ENCODE measurements at regions not wholly inside any gene's neighbourhood (a gene's known extent, or its start where the extent isn't known, plus 50 kb on each side); places are given as distances from the start of the nearest gene placed in this dataset.

GRCh38 chr1:55894521-55894920 lies 679.4 kb upstream of the USP24 start:
- Mint-ChIP-seq H3K27ac (no peak overlapping the region), H3K4me1 (ENCODE audit: low read depth in 2 of 2) (no peaks in the 10 kb centered on the region), H3K36me3 (ENCODE audit: insufficient read depth) (peaks cover 5% of the 10 kb centered on the region), H3K9me3 (peaks cover 5 to 19% of the 10 kb centered on the region in 2 donors), H3K27me3 (peaks cover 0 to 16% of the 10 kb centered on the region in 2 donors), H3K4me3 (no peak overlapping the region)
- ATAC-seq (replicated peaks), result no peak
- DNase-seq, result no peak

- H3K9me3 Mint-ChIP-seq, result peaks cover 5 to 19% of the 10 kb centered on the region in 2 donors
- H3K4me1 Mint-ChIP-seq (ENCODE audit: low read depth in 2 of 2), result no peaks in the 10 kb centered on the region
- H3K27ac Mint-ChIP-seq, result no peak overlapping the region
- DNase-seq (no peak), ATAC-seq (replicated peaks) (no peak)
- peaks cover 0 to 16% of the 10 kb centered on the region in 2 donors for H3K27me3 Mint-ChIP-seq
- H3K4me3 Mint-ChIP-seq, result no peak overlapping the region
- H3K36me3 Mint-ChIP-seq (ENCODE audit: insufficient read depth), result peaks cover 5% of the 10 kb centered on the region
Observed at GRCh38 chr1:55893155-55893554, 678.0 kb upstream of the USP24 start.

- no peaks in the 10 kb centered on the region for H3K4me1 Mint-ChIP-seq (ENCODE audit: low read depth in 2 of 2)
- peaks cover 2 to 19% of the 10 kb centered on the region in 2 donors for H3K9me3 Mint-ChIP-seq
- no peak overlapping the region for H3K27ac Mint-ChIP-seq
- no peak for DNase-seq
- H3K27me3 Mint-ChIP-seq, result peaks cover 0 to 16% of the 10 kb centered on the region in 2 donors
- peaks cover 5% of the 10 kb centered on the region for H3K36me3 Mint-ChIP-seq (ENCODE audit: insufficient read depth)
- ATAC-seq (replicated peaks), result no peak
- no peak overlapping the region for H3K4me3 Mint-ChIP-seq
Observed at GRCh38 chr1:55888685-55889317, 673.6 kb upstream of the USP24 start.

- Mint-ChIP-seq H3K36me3 (ENCODE audit: insufficient read depth) (peaks cover 2% of the 10 kb centered on the region), H3K4me1 (ENCODE audit: low read depth in 2 of 2) (no peaks in the 10 kb centered on the region), H3K27me3 (peaks cover 6 to 10% of the 10 kb centered on the region in 2 donors), H3K9me3 (peaks cover 2 to 10% of the 10 kb centered on the region in 2 donors), H3K27ac (no peak overlapping the region), H3K4me3 (no peak overlapping the region)
- no peak for DNase-seq
- no peak for ATAC-seq (replicated peaks)
Observed at GRCh38 chr1:55886856-55887712, 671.9 kb upstream of the USP24 start.

GRCh38 chr1:55885619-55886018 lies 670.5 kb upstream of the USP24 start:
- H3K4me1 Mint-ChIP-seq (ENCODE audit: low read depth in 2 of 2), result no peaks in the 10 kb centered on the region
- H3K36me3 Mint-ChIP-seq (ENCODE audit: insufficient read depth), result no peaks in the 10 kb centered on the region
- no peak overlapping the region for H3K4me3 Mint-ChIP-seq
- H3K9me3 Mint-ChIP-seq, result no peaks in the 10 kb centered on the region
- H3K27me3 Mint-ChIP-seq, result peaks cover 0 to 6% of the 10 kb centered on the region in 2 donors
- DNase-seq (no peak), ATAC-seq (replicated peaks) (no peak)
- no peak overlapping the region for H3K27ac Mint-ChIP-seq

GRCh38 chr1:55882931-55883330 lies 667.8 kb upstream of the USP24 start:
- Mint-ChIP-seq H3K36me3 (ENCODE audit: insufficient read depth) (no peaks in the 10 kb centered on the region), H3K4me1 (ENCODE audit: low read depth in 2 of 2) (no peaks in the 10 kb centered on the region), H3K27ac (no peak overlapping the region), H3K9me3 (no peaks in the 10 kb centered on the region), H3K27me3 (peaks cover 0 to 6% of the 10 kb centered on the region in 2 donors), H3K4me3 (no peak overlapping the region)
- DNase-seq, result no peak
- ATAC-seq (replicated peaks), result no peak

- ATAC-seq (replicated peaks) (no peak), DNase-seq (no peak)
- H3K4me3 Mint-ChIP-seq, result no peak overlapping the region
- H3K27ac Mint-ChIP-seq, result no peak overlapping the region
- no peaks in the 10 kb centered on the region for H3K9me3 Mint-ChIP-seq
- H3K27me3 Mint-ChIP-seq, result peaks cover 0 to 6% of the 10 kb centered on the region in 2 donors
- H3K4me1 Mint-ChIP-seq (ENCODE audit: low read depth in 2 of 2), result no peaks in the 10 kb centered on the region
- H3K36me3 Mint-ChIP-seq (ENCODE audit: insufficient read depth), result no peaks in the 10 kb centered on the region
Observed at GRCh38 chr1:55879346-55879745, 664.2 kb upstream of the USP24 start.

GRCh38 chr1:55877437-55878232 lies 662.5 kb upstream of the USP24 start:
- no peaks in the 10 kb centered on the region for H3K36me3 Mint-ChIP-seq (ENCODE audit: insufficient read depth)
- peaks cover 0 to 4% of the 10 kb centered on the region in 2 donors for H3K27me3 Mint-ChIP-seq
- no peak for DNase-seq
- H3K27ac Mint-ChIP-seq, result no peak overlapping the region
- H3K4me3 Mint-ChIP-seq, result no peak overlapping the region
- H3K9me3 Mint-ChIP-seq, result no peaks in the 10 kb centered on the region
- H3K4me1 Mint-ChIP-seq (ENCODE audit: low read depth in 2 of 2), result no peaks in the 10 kb centered on the region
- ATAC-seq (replicated peaks), result no peak

- no peaks in the 10 kb centered on the region for H3K27me3 Mint-ChIP-seq
- peaks cover 0 to 2% of the 10 kb centered on the region in 2 donors for H3K9me3 Mint-ChIP-seq
- no peaks in the 10 kb centered on the region for H3K36me3 Mint-ChIP-seq (ENCODE audit: insufficient read depth)
- H3K4me3 Mint-ChIP-seq, result no peak overlapping the region
- no peaks in the 10 kb centered on the region for H3K4me1 Mint-ChIP-seq (ENCODE audit: low read depth in 2 of 2)
- DNase-seq (no peak), ATAC-seq (replicated peaks) (no peak)
- H3K27ac Mint-ChIP-seq, result no peak overlapping the region
Observed at GRCh38 chr1:55876276-55877060, 661.3 kb upstream of the USP24 start.

GRCh38 chr1:55870106-55870505 lies 654.9 kb upstream of the USP24 start:
- ATAC-seq (replicated peaks), result no peak
- Mint-ChIP-seq H3K4me3 (no peak overlapping the region), H3K27ac (no peak overlapping the region), H3K27me3 (no peaks in the 10 kb centered on the region), H3K9me3 (peaks cover 0 to 2% of the 10 kb centered on the region in 2 donors), H3K36me3 (ENCODE audit: insufficient read depth) (no peaks in the 10 kb centered on the region), H3K4me1 (ENCODE audit: low read depth in 2 of 2) (no peaks in the 10 kb centered on the region)
- DNase-seq, result no peak

- DNase-seq (no peak), ATAC-seq (replicated peaks) (no peak)
- H3K4me3 Mint-ChIP-seq, result no peak overlapping the region
- H3K27me3 Mint-ChIP-seq, result no peaks in the 10 kb centered on the region
- no peaks in the 10 kb centered on the region for H3K36me3 Mint-ChIP-seq (ENCODE audit: insufficient read depth)
- H3K4me1 Mint-ChIP-seq (ENCODE audit: low read depth in 2 of 2), result no peaks in the 10 kb centered on the region
- H3K9me3 Mint-ChIP-seq, result peaks cover 0 to 2% of the 10 kb centered on the region in 2 donors
- H3K27ac Mint-ChIP-seq, result no peak overlapping the region
Observed at GRCh38 chr1:55869065-55869464, 653.9 kb upstream of the USP24 start.

GRCh38 chr1:55868026-55868425 lies 652.9 kb upstream of the USP24 start:
- H3K36me3 Mint-ChIP-seq (ENCODE audit: insufficient read depth), result no peaks in the 10 kb centered on the region
- peaks cover 0 to 2% of the 10 kb centered on the region in 2 donors for H3K9me3 Mint-ChIP-seq
- H3K4me3 Mint-ChIP-seq, result no peak overlapping the region
- H3K4me1 Mint-ChIP-seq (ENCODE audit: low read depth in 2 of 2), result no peaks in the 10 kb centered on the region
- peaks cover 0 to 6% of the 10 kb centered on the region in 2 donors for H3K27me3 Mint-ChIP-seq
- DNase-seq, result no peak
- no peak for ATAC-seq (replicated peaks)
- no peak overlapping the region for H3K27ac Mint-ChIP-seq

GRCh38 chr1:55867304-55867843 lies 652.2 kb upstream of the USP24 start:
- Mint-ChIP-seq H3K27me3 (peaks cover 0 to 6% of the 10 kb centered on the region in 2 donors), H3K27ac (no peak overlapping the region), H3K36me3 (ENCODE audit: insufficient read depth) (no peaks in the 10 kb centered on the region), H3K9me3 (peaks cover 0 to under 1% of the 10 kb centered on the region in 2 donors), H3K4me3 (no peak overlapping the region), H3K4me1 (ENCODE audit: low read depth in 2 of 2) (no peaks in the 10 kb centered on the region)
- DNase-seq (no peak), ATAC-seq (replicated peaks) (no peak)

Measured in effector memory CD8-positive, alpha-beta T cell (primary cell).